ENCODE measurements at regions not wholly inside any gene's neighbourhood (a gene's known extent, or its start where the extent isn't known, plus 50 kb on each side); places are given as distances from the start of the nearest gene placed in this dataset.

DNA sequence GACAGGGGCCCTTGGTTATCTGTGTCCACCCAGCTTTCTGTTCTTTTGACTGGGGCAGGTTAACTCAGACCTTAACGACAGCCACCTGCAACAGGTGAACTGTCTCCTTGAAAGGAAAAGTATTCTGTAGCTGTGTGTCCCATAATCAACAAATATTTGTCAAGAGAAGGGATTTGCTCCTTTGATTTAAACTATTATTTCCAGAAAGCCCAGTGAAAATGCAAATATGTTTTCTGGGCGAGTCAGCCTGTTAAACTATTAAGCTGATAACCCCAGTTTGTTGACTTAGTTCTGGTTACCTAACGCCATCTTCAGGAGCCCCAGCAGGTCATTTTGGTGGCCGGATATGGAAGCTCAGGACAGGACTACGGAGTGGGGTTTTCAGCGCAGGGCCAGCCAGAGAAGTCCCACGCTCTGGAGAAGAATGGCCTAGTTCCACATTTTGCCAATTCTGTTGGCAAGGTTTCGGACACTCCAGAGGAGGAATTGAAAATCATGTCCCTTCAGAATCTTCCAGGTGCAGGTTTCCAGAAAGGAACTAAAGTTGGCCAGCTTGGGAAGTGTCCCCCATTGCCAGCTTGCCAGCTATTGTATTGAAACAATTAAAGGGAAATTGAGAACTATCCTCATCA, 54.5 kb downstream of the ADRA2A start:
- TF ChIP-seq EP300 (IDR thresholded peaks at IDR 0.05): no peak
- TF ChIP-seq, protein P1, sequence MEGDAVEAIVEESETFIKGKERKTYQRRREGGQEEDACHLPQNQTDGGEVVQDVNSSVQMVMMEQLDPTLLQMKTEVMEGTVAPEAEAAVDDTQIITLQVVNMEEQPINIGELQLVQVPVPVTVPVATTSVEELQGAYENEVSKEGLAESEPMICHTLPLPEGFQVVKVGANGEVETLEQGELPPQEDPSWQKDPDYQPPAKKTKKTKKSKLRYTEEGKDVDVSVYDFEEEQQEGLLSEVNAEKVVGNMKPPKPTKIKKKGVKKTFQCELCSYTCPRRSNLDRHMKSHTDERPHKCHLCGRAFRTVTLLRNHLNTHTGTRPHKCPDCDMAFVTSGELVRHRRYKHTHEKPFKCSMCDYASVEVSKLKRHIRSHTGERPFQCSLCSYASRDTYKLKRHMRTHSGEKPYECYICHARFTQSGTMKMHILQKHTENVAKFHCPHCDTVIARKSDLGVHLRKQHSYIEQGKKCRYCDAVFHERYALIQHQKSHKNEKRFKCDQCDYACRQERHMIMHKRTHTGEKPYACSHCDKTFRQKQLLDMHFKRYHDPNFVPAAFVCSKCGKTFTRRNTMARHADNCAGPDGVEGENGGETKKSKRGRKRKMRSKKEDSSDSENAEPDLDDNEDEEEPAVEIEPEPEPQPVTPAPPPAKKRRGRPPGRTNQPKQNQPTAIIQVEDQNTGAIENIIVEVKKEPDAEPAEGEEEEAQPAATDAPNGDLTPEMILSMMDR (IDR thresholded peaks at IDR 0.05): no peak
- TF ChIP-seq POLR2A (IDR thresholded peaks at IDR 0.05): no peak

Measured in sigmoid colon (tissue), 4 donors.